Activated gamma-delta T cell (primary cell): ENCODE measurements at regions not wholly inside any gene's neighbourhood (a gene's known extent, or its start where the extent isn't known, plus 50 kb on each side); places are given as distances from the start of the nearest gene placed in this dataset.

Experiments
- DNase-seq: peaks from one replicate; lab custom pipeline; 2025; lab: John Stamatoyannopoulos, UW

DNA sequence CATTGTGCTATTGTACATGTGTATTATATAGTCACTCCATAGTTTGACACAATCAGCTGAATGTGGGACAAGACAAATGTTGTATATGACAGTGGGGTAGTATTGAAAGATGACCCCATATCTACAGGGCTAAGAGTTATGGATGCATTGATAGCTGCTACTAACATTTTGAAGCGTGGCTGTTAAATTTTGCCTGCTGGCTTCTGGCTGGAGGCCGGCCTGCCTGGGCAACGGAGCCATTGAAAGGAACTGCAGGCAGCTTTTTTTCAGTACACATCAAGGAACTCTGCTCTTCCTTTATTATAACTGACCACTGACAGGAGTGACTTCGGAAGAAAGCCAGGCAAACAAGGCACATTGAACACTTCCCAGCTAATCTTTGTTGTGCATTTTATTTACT is 76.1 kb upstream of the TMEM33 start:
- no peak for DNase-seq

DNA sequence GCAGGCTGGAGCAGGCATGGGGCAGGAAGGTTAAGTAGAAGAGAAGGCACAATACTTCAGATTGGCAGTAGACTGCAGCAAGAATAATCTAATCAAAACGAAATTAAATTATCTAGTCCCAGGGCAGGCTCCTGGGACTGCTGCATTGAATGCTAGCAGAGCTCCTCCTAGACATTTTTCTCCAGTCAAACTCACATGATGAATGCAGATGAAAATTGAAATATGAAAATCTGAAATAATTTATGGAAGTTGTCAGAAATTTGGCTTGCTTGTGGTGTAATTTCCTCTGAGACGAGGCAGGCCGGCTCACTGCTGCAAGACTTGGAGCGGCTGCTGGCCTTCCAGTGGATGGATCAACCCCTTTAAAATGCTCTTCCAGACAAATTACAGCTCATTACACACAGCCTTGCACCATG is 78.0 kb upstream of the TMEM33 start:
- DNase-seq: no peak

DNA sequence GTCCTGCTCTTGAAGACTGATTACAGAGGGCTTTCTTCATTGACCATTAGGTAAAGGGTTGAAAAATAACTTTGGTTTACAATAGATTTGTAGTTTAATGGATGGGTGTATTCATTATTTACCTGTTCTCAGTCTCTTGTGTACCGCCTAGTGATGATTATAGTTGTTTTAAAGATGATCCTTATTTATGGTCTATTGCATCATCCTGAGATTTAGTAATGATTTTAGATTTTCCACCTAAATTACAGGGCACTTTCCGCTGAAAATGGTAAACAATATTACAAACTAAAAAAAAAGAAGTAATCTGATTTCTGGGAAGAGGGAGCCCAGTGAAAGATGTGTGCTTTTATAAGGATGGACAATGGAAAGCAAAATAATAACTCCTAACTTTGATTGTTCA is 78.4 kb upstream of the TMEM33 start:
- no peak for DNase-seq

DNA sequence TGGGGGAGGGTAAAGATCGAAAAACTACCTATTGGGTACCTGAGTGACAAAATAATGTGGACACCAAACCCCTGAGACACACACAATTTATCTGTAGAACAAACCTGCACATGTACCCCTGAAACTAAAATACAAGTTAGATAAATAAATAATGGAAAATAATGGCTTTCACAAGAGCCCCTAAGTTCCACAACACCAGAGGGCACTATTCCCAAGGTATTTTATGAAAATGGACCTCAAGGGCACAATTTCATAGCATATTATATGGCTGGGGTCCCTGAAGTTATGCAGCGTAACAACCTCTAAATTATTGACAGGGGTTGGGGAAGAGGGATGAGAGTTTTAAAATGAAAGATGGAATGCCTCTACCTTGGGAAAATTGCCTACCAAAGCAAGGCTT is 81.3 kb upstream of the TMEM33 start:
- DNase-seq: no peak

DNA sequence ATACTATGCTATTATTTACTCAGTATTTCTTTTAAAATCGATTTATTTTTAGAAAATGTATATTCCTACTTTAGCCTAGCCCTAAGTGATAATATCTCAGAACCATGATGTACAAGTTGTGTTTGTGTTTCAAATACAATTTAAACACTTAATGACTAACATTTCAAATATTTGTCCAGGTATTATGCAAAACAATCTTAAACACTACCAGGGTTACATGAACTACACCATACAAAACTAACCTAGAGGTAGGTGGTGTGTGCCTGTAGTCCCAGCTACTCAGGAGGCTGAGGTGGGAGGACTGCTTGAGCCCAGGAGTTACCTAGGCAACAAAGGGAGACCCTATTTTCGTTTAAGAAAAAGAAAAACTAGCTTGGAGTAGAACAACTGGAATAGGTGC is 83.0 kb upstream of the TMEM33 start:
- no peak for DNase-seq

DNA sequence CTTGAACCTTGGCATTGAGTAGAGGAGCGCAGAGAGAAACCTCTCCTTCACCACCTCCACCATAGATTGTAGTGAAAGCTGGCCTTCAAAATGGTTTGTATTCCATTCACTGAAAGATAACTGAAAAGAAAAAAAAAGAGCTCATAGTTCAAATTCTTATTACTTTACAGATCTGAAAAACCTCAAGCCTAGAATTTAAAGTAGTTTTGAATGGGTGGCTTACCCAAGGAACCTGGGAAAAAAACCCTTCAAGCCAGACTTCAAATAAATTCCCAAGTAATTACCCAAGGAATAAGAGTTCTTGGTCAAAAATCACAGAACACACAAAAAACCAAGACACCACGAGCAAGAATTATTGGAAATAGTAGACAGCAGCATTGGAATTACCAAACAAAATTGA is 83.6 kb upstream of the TMEM33 start:
- DNase-seq: no peak

DNA sequence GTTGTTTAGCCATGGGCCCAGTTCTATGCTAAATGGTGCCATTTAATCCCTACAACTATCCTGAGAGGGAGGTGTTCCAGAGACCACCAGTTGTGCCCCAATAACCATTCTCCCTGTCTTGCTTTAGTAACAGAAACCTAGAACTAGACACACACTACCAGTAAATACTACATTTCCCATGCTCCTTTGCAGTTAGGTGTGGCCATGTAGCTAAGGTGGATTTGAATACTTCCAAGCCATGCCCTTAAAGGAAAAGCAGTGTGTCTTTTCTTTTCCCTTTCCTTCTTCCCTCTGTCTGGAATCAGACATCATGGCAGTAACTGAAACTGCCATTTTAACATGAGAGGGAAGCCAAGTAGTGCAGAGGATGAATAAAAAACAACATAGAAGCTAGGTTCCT is 90.9 kb upstream of the TMEM33 start:
- no peak for DNase-seq

DNA sequence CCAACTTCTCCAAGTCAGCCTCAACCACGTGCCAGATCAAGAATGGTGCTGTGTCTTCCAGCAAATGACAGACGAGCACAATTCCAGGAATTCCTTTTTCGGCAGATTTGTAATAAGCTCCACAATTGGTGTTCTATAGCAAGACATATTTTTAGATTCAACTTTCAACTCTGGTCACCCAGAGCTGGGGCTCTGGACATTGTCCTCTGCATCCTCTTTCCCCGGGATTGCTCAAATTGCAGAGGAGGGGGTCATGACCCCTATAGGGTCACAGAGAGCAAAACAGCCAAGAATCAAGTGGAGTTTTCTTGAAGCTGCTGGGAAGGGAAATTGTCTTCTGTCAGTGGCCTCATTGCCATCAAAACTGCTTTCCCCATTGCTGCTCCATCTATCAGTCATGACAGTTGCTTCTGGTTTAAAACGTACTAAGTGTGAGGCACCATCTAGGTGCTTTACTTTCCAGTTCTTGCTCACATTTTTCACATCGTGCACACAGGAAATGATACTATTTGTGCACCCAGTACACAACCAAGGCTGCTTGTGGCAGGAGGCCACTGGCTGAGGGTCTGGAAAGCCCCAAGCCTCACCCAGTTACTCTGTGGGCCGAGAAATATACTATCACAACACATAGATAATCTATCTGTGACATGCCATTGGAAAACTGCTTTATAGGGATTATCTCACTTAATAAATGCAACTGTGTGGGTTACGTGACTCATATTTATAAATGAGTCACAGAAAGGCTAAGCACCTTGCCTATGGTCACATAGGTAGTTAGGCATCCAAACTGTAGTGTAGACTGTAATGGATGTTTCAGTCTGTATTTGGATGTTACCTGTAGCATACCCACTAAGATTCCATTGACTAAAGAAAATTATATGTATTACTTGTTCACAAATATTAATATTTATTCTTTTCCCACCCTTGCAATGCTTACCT is 91.7 kb upstream of the PHOX2B start:
- DNase-seq: no peak

DNA sequence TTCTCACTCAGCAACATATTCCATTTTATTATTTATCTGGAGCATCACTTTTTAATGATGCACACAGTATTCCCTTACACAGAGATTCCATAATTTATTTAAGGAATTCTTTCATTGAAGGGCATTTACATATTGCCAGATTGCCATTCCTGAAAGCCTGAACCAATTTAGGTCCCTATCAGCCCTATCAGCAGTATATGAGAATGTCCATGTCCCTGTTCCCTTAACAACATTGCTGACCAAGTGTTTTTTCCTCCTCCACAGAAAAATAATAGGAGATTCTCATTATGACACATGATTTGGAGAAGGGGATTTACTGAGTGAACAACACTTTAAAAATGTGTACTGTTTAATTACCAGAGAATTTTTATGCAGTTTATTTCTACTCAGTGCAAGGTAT is 90.1 kb upstream of the PHOX2B start:
- DNase-seq: no peak

DNA sequence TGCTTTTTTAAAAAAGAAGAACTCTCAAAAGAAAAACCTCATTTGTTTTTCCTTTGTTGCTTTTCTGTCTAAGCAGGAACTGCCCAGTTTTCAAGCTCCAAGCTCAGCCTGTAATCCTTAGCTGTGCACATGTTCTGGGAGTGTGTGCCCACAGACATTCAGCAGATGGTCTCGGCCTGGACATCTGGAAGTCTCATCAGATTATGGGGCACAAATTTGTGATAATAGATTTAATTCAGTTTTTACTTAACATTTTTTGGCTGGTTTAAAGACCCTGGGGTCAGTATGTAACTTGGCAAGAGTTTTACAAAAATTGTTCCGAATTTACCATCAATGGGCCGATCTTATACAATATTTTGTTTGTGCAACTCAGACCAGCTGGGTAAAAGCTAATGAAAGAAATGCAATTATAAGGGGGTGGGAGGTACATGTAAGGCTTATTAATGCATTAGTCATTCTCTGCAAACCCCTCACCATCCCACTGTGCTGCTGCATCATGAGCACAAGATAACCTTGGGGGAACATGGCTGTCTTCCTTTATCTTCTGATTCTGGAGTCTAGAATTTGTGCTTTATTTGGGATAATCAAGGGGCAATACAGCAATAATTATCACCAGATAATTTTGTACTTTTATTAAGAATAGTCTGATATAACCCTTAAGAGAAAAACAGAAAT is 86.9 kb upstream of the PHOX2B start:
- no peak for DNase-seq

DNA sequence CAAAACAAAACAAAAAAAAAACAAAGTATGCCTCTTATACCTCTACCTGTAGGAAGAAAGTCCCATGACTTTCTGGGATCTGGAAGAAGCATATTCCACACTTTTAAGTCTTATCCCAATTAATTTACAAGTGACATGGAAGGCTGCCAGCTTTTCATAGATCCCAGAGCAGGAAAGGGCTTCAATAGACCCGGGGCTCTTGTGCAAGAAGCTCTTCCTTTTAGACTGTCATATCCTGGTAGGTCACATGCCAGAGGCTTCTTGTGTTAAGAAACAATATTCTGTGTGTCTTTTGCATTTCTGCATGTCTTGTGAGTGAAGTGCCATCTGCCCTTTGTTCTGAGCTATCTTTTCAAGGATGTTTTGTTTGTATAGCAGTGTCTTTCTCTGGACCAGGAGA is 84.4 kb upstream of the PHOX2B start:
- DNase-seq: no peak

DNA sequence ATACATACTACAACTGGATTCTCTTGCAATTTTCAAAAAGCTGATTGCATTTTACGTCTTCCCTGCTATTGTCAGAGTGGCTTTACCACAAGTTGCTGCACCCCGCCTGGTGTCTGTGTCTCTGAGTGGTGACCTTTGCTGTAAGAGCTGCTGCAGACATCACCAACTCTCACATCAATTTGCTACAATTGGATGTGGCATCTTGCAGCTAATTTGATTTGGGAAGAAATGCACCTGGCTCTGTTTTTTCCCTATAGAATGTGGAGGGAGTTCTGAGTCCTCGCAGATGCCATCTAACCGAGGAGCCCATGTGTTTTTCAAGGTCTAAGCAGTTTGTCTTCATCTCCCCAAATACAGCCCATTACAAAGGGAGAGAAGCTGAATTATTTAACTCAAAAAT is 73.8 kb upstream of the PHOX2B start:
- DNase-seq: no peak

DNA sequence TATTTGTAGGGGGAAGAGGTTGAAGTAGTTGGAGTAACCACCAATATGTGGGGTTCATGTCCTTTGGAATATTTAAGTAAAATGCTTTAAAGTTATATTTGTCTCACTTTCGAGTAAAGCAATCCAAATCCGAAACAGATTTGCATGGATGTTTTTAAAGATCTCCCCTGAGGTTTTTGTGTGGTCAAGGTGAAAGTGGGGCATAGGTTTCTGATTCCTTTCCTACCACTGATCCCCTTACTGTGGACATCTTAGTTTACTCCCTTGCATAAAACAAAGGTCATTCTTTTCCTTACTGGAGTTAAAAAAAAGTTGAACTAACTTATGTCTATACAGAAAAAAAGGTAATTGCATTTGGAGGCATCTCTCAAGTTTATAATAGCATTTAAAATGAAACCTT is 71.9 kb upstream of the PHOX2B start:
- no peak for DNase-seq

DNA sequence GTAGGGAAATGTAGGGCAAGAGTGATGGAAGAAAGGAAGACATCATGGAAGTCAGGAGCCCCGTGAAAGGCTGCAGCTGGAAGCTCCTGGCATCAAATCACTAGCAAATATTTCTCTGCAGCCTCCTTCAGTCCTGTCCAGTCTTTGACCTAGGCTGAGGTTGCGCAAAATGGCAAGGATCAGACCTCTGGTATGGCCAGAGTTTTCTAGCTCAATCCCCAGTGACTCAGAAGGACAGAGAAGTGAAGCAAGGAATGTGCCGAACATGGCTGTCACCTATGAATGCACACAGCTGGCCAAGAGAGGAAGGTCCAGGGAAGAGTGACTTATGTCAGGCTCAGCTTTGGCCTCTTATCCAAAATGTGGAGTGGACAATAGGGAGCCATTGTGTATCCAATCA is 71.1 kb upstream of the PHOX2B start:
- no peak for DNase-seq

DNA sequence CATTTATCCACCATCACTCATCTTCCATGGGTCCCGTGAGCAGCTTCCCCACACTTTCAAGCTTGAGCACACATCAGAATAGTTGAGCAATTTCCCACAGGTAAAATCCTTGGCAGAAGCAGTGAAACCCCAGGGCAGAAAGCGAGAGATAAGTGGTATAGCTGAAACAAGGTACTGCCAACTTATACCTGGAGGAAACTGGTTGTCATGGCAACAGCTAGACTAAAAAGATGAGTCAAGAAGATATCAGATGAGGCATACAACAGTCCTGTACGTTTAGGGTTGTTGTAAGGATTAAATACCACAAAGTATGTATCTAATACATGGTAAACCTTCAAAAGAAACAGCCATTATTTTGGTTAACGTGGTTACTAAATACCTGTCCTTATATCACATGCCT is 66.9 kb upstream of the PHOX2B start:
- no peak for DNase-seq

DNA sequence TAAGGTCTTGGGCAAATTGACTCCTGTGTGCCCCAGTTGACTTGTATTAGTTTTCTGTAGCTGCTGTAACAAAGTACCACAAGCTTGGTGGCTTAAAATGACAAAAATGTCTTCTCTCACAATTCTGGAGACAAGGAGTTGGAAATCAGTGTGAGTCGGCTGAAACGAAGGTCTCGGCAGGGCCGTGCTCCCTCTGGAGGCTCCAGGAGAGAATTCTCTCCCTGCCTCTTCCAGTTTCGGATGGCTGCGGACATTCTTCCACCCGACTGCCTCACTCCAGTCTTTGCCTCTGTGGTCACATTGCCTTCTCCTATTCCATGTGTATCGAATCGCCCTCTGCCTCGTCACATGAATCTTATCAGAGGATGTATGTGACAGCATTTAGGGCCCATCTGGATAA is 66.0 kb upstream of the PHOX2B start:
- DNase-seq: no peak

DNA sequence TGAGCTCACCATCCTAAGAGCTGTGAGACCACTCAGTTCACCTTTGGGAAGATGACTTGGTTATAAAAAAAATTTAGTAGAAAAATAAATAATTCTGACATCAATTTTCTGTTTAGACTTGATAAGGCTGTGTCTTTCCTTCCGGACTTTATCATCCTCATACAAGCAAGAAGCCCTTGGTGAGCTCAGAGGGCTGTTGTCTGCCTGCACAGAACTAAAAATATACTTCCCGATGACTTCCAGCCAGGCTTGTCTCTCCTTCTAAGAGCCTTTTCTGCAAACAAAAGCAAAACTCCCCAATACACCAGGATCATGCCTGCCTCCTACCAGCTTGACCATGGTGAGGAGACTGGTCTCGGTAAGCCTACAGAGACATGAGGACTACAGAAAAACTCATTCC is 58.3 kb upstream of the PHOX2B start:
- no peak for DNase-seq

DNA sequence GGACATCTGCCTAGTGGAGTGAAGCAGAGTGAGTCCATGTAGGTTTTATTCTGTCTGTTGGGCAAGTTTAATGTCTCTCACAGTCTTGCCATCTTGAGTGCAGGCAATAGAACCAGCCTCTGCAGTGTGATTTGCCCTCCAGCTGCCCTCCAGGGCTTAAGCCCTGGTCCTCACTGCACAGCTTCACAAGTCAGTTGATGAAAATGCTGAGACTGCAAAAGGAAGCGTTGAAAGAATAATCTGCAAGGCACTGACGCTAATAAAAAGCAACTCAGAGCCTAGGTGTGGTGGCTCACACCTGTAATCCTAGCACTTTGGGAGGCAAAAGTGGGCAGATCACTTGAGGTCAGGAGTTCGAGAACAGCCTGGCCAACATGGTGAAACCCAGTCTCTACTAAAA is 54.1 kb upstream of the PHOX2B start:
- no peak for DNase-seq

DNA sequence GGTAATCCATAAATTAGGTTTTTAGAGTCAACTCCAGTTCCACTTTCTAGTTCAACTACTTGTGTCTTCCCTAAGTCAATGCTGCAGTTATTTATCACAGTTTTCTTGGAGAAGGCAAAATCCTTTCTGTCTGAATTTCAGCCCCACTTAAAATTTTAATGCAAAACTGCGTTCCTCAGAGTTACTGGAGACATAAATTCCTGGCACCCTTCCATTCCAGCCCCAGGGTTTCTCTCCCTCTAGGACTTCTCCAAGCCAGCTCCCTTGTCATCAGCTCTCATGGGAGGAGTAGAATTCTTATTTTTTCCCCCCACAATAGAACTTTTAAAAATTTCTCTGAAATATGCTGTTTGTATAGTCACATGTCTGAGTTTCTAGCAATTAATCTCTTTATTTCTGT is 50.6 kb upstream of the PHOX2B start:
- no peak for DNase-seq
